H1 (cell line): ENCODE measurements at regions not wholly inside any gene's neighbourhood (a gene's known extent, or its start where the extent isn't known, plus 50 kb on each side); places are given as distances from the start of the nearest gene placed in this dataset.

Source experiments
- CTCF ChIA-PET: fragments of 300-600 bp; sonication (Branson Sonifier 250); formaldehyde crosslinking; loops from one replicate; lab custom pipeline; 2021; ENCODE audit not compliant: partially characterized antibody; lab: Charles Lee
- POLR2A ChIA-PET: fragments of 300-600 bp; sonication (Branson Sonifier 250); formaldehyde crosslinking; loops from one replicate; lab custom pipeline; 2021; ENCODE audit warnings: inconsistent platforms; ENCODE audit not compliant: partially characterized antibody; lab: Charles Lee
- DNase-seq, 2 experiments: peaks; one replicate each; pipeline versions ENCODE4 v3.0.0 to v3.0.0-alpha.2; 2010 to 2022; ENCODE audit warnings: low spot score in 2 of 2, low read depth in 1 of 2, mixed read lengths in 1 of 2
- FAIRE-seq: peaks from 2 replicates; lab custom pipeline; 2011; peaks lifted over from hg19 to GRCh38; lab: Jason Lieb, UNC
- H2AFZ ChIP-seq: 2 replicates; pipeline ENCODE4 v1.8.1; 2012; ENCODE audit warnings: low read length, inconsistent platforms
- H2AK5ac ChIP-seq: 2 replicates; pipeline ENCODE4 v1.6.1; 2013; ENCODE audit warnings: low read depth, low read length
- H2BK120ac ChIP-seq: replicated peaks from 2 replicates; pipeline ENCODE3; 2013; ENCODE audit warnings: low read depth, low read length, inconsistent platforms
- H2BK12ac ChIP-seq: 2 replicates; pipeline ENCODE4 v1.6.1; 2013; ENCODE audit warnings: low read depth, low read length
- H2BK15ac ChIP-seq: 2 replicates; pipeline ENCODE4 v1.6.1; 2013; ENCODE audit warnings: low read length
- H2BK20ac ChIP-seq: 2 replicates; pipeline ENCODE4 v1.6.1; 2013; ENCODE audit warnings: low read length
- H2BK5ac ChIP-seq: 2 replicates; pipeline ENCODE4 v1.6.1; 2013; ENCODE audit warnings: low read depth, low read length
- H3K14ac ChIP-seq: 2 replicates; pipeline ENCODE4 v1.6.1; 2013; ENCODE audit warnings: inconsistent platforms; ENCODE audit not compliant: insufficient read length
- H3K18ac ChIP-seq: 2 replicates; pipeline ENCODE4 v1.6.1; 2013; ENCODE audit warnings: low read length; ENCODE audit errors: extremely low read depth
- H3K23ac ChIP-seq: 2 replicates; pipeline ENCODE4 v1.6.1; 2013; ENCODE audit warnings: inconsistent platforms; ENCODE audit not compliant: insufficient read length
- H3K23me2 ChIP-seq: 2 replicates; pipeline ENCODE4 v1.6.1; 2013; ENCODE audit warnings: low read depth, low read length
- H3K27ac ChIP-seq: 2 replicates; pipeline ENCODE4 v1.6.1; 2011; ENCODE audit warnings: low read depth, low read length, inconsistent platforms
- H3K27me3 ChIP-seq, 4 experiments: replicated peaks in 1 of 4; 1 replicate in 1 of 4; 2 replicates in 3 of 4; pipeline versions ENCODE4 v1.6.1 to v1.8.1; 2011 to 2013; ENCODE audit warnings: low read length in 3 of 4, mild to moderate bottlenecking in 3 of 4, inconsistent platforms in 2 of 4, mixed read lengths in 2 of 4, moderate library complexity in 1 of 4; ENCODE audit not compliant: control insufficient read depth in 3 of 4, insufficient read depth in 3 of 4; ENCODE audit errors: extremely low read depth in 1 of 4
- H3K36me3 ChIP-seq, 4 experiments: 2 replicates each; pipeline versions ENCODE4 v1.6.1 to v1.8.1; 2011 to 2013; ENCODE audit warnings: mild to moderate bottlenecking in 4 of 4, low read length in 3 of 4, moderate library complexity in 2 of 4, control low read depth in 1 of 4, inconsistent platforms in 1 of 4; ENCODE audit not compliant: insufficient read depth in 4 of 4, control insufficient read depth in 2 of 4
- H3K4ac ChIP-seq: replicated peaks from 2 replicates; pipeline ENCODE3; 2013; ENCODE audit warnings: low read length, low read depth, mixed read lengths, inconsistent platforms; ENCODE audit not compliant: insufficient read length
- H3K4me1 ChIP-seq, 4 experiments: replicated peaks in 1 of 4; 1 replicate in 1 of 4; 2 replicates in 3 of 4; pipeline versions ENCODE4 v1.6.1 to v1.8.1; 2011 to 2013; ENCODE audit warnings: low read length in 3 of 4, inconsistent platforms in 2 of 4, mixed read lengths in 1 of 4; ENCODE audit not compliant: insufficient read depth in 4 of 4, control insufficient read depth in 3 of 4
- H3K4me2 ChIP-seq, 2 experiments: 2 replicates each; pipeline versions ENCODE4 v1.6.1 to v1.8.1; 2011 to 2013; ENCODE audit warnings: low read depth in 2 of 2, low read length in 2 of 2, control low read depth in 1 of 2, inconsistent platforms in 1 of 2, mild to moderate bottlenecking in 1 of 2; ENCODE audit not compliant: insufficient read depth in 1 of 2
- H3K4me3 ChIP-seq, 4 experiments: fragments of 200-600, 300-600 bp in 1 of 4; sonication (generic), shearing (Covaris generic), sonication (Bioruptor Twin) in 1 of 4; 2 replicates each; pipeline versions ENCODE4 v1.5.1 to v1.8.1; 2011 to 2016; ENCODE audit warnings: low read length in 4 of 4, low read depth in 3 of 4, control low read depth in 2 of 4, inconsistent platforms in 2 of 4, mild to moderate bottlenecking in 2 of 4, mixed read lengths in 1 of 4, moderate library complexity in 1 of 4; ENCODE audit not compliant: insufficient read depth in 2 of 4; ENCODE audit errors: extremely low read depth in 1 of 4
- H3K56ac ChIP-seq: replicated peaks from 2 replicates; pipeline ENCODE3; 2013; ENCODE audit warnings: low read depth, mild to moderate bottlenecking, mixed read lengths, low read length, inconsistent platforms; ENCODE audit not compliant: insufficient read length
- H3K79me1 ChIP-seq: 2 replicates; pipeline ENCODE4 v1.6.1; 2013; ENCODE audit warnings: low read depth, low read length, control low read depth
- H3K79me2 ChIP-seq, 2 experiments: 2 replicates each; pipeline versions ENCODE4 v1.6.1 to v1.8.1; 2012 to 2013; ENCODE audit warnings: low read length in 2 of 2, mild to moderate bottlenecking in 2 of 2, inconsistent platforms in 1 of 2; ENCODE audit not compliant: insufficient read depth in 2 of 2, control insufficient read depth in 1 of 2
- H3K9ac ChIP-seq, 4 experiments: replicated peaks in 1 of 4; 1 replicate in 1 of 4; 2 replicates in 3 of 4; pipeline versions ENCODE4 v1.6.1 to v1.8.1; 2011 to 2013; ENCODE audit warnings: low read depth in 3 of 4, low read length in 3 of 4, control low read depth in 2 of 4, mild to moderate bottlenecking in 2 of 4, moderate library complexity in 2 of 4, inconsistent platforms in 1 of 4; ENCODE audit errors: extremely low read depth in 1 of 4
- H3K9me3 ChIP-seq, 2 experiments: 2 replicates each; pipeline versions ENCODE4 v1.6.1 to v1.8.1; 2012 to 2013; ENCODE audit warnings: mild to moderate bottlenecking in 2 of 2, moderate library complexity in 2 of 2, control low read depth in 1 of 2, inconsistent platforms in 1 of 2, low read depth in 1 of 2, low read length in 1 of 2, mixed read lengths in 1 of 2; ENCODE audit not compliant: insufficient read depth in 2 of 2
- H4K20me1 ChIP-seq, 2 experiments: replicated peaks in 1 of 2; 2 replicates each; pipeline versions ENCODE3 to v1.8.1; 2011 to 2013; ENCODE audit warnings: inconsistent platforms in 2 of 2, low read length in 2 of 2, mild to moderate bottlenecking in 1 of 2; ENCODE audit not compliant: insufficient read depth in 2 of 2, control insufficient read depth in 1 of 2
- H4K5ac ChIP-seq: 2 replicates; pipeline ENCODE4 v1.6.1; 2013; ENCODE audit warnings: low read length, low read depth, mixed read lengths, inconsistent platforms; ENCODE audit not compliant: insufficient read length
- H4K8ac ChIP-seq: 2 replicates; pipeline ENCODE4 v1.8.0; 2013; ENCODE audit warnings: mild to moderate bottlenecking, moderate library complexity, low read length, inconsistent platforms; ENCODE audit not compliant: insufficient read depth; ENCODE audit errors: extremely low read depth
- H4K91ac ChIP-seq: replicated peaks from 2 replicates; pipeline ENCODE3; 2013; ENCODE audit warnings: low read length, mixed read lengths, inconsistent platforms; ENCODE audit not compliant: insufficient read length
- ASH2L ChIP-seq: fragments of 200-600, 300-600 bp; sonication (generic); IDR thresholded peaks from one replicate; pipeline ENCODE4 v1.7.1; 2017; ENCODE audit warnings: low read length
- BRCA1 ChIP-seq: IDR thresholded peaks from 2 replicates; pipeline ENCODE4 v1.6.1; 2012; ENCODE audit warnings: low read depth, low read length, improper control_type of control experiment
- NANOG ChIP-seq: IDR thresholded peaks from 2 replicates; pipeline ENCODE4 v1.6.1; 2011; ENCODE audit warnings: low read length, low read depth, mild to moderate bottlenecking, inconsistent platforms; ENCODE audit not compliant: insufficient read depth, poor library complexity, severe bottlenecking
- NRF1 ChIP-seq: IDR thresholded peaks from 2 replicates; pipeline ENCODE4 v1.6.1; 2011; ENCODE audit warnings: mild to moderate bottlenecking, low read depth, low read length, improper control_type of control experiment
- SP4 ChIP-seq: IDR thresholded peaks from 2 replicates; pipeline ENCODE4 v1.6.1; 2012; ENCODE audit warnings: low read length, inconsistent platforms
- WGBS, 2 experiments: shearing (Covaris generic) in 1 of 2; methylation state at CpG; one replicate each; pipeline versions ENCODE4 v1.1.6 to v1.1.7; 2013 to 2015; ENCODE audit warnings: low lambda C conversion rate in 2 of 2, mixed read lengths in 2 of 2, inconsistent platforms in 1 of 2, low coverage in 1 of 2, missing lambda C conversion rate in 1 of 2; ENCODE audit not compliant: insufficient replicate concordance in 2 of 2, insufficient coverage in 1 of 2, insufficient read length in 1 of 2; ENCODE audit errors: extremely low coverage in 1 of 2, missing lambda C conversion rate in 1 of 2; 5-methylcytosine and 5-hydroxymethylcytosine counted together
- TF ChIP-seq, protein P1 (sequence below): IDR thresholded peaks from 2 replicates; pipeline ENCODE4 v1.6.1; 2011; ENCODE audit warnings: low read length, improper control_type of control experiment

DNA sequence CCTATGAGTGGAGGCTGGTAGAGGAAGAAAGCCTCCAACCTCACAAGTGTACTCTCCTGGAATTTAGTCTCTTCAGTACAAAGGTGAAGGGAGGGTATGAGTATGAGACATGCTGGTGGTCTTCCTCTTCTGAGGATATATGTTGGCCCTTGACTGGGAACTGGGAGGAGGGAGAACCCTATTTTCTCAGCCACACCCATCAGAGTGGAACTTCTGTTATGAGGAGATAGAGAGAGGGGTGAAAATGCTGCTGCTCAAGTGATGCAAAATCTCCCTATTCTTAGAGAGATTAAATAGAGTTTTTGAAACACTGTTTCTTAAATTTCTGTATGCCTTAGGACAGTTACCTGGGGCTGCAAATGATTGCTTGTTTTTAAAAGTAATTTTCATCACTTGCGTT is 203.4 kb upstream of the PRR16 start:
- Histone ChIP-seq H3K56ac (no peak overlapping the region), H3K4me1 (no peaks in the 10 kb centered on the region; a peak in 1 of 7 replicates), H3K27ac (no peak overlapping the region), H2BK5ac (no peak overlapping the region), H3K4me2 (no peak overlapping the region), H3K23ac (no peak overlapping the region), H2BK15ac (no peak overlapping the region), H2BK12ac (0 out of 2 replicates have a peak overlapping the region, but pooled peaks have one; percentile 32), H3K23me2 (no peaks in the 10 kb centered on the region), H3K27me3 (no peaks in the 10 kb centered on the region), H3K9me3 (no peaks in the 10 kb centered on the region), H3K14ac (no peak overlapping the region), H3K9ac (no peak overlapping the region), H4K5ac (no peak overlapping the region), H3K4me3 (no peak overlapping the region), H3K36me3 (no peaks in the 10 kb centered on the region), H2BK20ac (no peak overlapping the region), H2AFZ (no peak overlapping the region; the same call in 1 of the 2 replicates), H4K8ac (no peak overlapping the region), H4K91ac (no peak overlapping the region), H2BK120ac (no peak overlapping the region), H3K4ac (no peak overlapping the region), H3K79me1 (no peaks in the 10 kb centered on the region), H2AK5ac (no peak overlapping the region), H4K20me1 (no peaks in the 10 kb centered on the region), H3K18ac (no peak overlapping the region), H3K79me2 (no peaks in the 10 kb centered on the region)
- FAIRE-seq, result no peak
- ChIA-PET POLR2A (no interaction called here), CTCF (no interaction called here)
- DNase-seq, result no peak
- WGBS, 2 experiments, result 100% methylated on average over 1 of the region's 1 CpG; no CpG with 5 or more reads in 1 of the 2 experiments
- TF ChIP-seq NANOG, result no peak
- TF ChIP-seq, protein P1, sequence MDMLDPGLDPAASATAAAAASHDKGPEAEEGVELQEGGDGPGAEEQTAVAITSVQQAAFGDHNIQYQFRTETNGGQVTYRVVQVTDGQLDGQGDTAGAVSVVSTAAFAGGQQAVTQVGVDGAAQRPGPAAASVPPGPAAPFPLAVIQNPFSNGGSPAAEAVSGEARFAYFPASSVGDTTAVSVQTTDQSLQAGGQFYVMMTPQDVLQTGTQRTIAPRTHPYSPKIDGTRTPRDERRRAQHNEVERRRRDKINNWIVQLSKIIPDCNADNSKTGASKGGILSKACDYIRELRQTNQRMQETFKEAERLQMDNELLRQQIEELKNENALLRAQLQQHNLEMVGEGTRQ, result no peak
- TF ChIP-seq SP4, result no peak
- TF ChIP-seq ASH2L, result no peak
- TF ChIP-seq NRF1, result no peak
- TF ChIP-seq BRCA1, result no peak
